ENCODE measurements at regions not wholly inside any gene's neighbourhood (a gene's known extent, or its start where the extent isn't known, plus 50 kb on each side); places are given as distances from the start of the nearest gene placed in this dataset.

DNA sequence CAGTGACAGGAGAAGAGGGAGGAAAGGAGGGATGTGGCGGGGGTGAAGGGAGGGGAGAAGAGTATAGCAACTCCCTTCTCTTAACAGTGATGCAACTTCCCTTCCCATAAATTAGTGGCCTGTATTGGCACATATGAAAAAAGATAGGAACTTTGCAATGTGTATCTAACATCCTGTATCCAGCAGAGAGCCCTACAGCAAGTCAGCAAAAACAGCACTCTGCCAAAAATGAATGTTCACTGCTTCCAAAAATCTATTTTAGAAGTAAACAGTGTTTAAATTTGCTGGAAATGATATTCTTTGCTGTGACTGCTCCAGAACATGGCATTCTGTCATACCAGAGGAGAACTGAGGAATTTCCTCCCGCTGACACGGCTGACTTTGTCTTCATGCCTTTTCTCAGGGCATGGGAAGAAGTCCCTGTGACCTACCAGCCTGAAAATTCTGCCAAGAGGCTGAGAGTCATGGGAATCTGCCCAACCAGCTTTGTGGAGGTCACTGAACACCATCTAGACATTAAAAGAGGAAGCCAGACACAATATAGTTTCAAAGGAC lies 343.4 kb upstream of the RASGEF1B start:
- Histone ChIP-seq H3K36me3 (ENCODE audit: control insufficient read depth, low read length) (no peaks in the 10 kb centered on the region), H3K9me2 (replicated peaks; ENCODE audit: control insufficient read depth, low read length) (no peaks in the 10 kb centered on the region), H3K27me3 (ENCODE audit: control insufficient read depth, low read length) (no peaks in the 10 kb centered on the region), H3K9me3 (ENCODE audit: control insufficient read depth, insufficient read depth, low read length) (no peaks in the 10 kb centered on the region), H4K20me1 (ENCODE audit: control insufficient read depth, insufficient read depth, low read depth, low read length) (no peaks in the 10 kb centered on the region), H3K4me3 (ENCODE audit: low read length) (no peak overlapping the region), H3K27ac (ENCODE audit: low read depth, low read length) (no peak overlapping the region), H3K4me2 (ENCODE audit: low read length) (no peak overlapping the region), H3K4me1 (ENCODE audit: control insufficient read depth, low read length) (no peaks in the 10 kb centered on the region), H3K79me2 (ENCODE audit: control insufficient read depth, low read length) (no peaks in the 10 kb centered on the region), H3F3A (ENCODE audit: control insufficient read depth, insufficient read depth) (no peaks in the 10 kb centered on the region)
- no peak for TF ChIP-seq EZH2phosphoT487 (IDR thresholded peaks at IDR 0.05; ENCODE audit: borderline replicate concordance, low read length)
- TF ChIP-seq, protein P1, sequence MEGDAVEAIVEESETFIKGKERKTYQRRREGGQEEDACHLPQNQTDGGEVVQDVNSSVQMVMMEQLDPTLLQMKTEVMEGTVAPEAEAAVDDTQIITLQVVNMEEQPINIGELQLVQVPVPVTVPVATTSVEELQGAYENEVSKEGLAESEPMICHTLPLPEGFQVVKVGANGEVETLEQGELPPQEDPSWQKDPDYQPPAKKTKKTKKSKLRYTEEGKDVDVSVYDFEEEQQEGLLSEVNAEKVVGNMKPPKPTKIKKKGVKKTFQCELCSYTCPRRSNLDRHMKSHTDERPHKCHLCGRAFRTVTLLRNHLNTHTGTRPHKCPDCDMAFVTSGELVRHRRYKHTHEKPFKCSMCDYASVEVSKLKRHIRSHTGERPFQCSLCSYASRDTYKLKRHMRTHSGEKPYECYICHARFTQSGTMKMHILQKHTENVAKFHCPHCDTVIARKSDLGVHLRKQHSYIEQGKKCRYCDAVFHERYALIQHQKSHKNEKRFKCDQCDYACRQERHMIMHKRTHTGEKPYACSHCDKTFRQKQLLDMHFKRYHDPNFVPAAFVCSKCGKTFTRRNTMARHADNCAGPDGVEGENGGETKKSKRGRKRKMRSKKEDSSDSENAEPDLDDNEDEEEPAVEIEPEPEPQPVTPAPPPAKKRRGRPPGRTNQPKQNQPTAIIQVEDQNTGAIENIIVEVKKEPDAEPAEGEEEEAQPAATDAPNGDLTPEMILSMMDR (IDR thresholded peaks at IDR 0.05; ENCODE audit: low read depth, low read length, poor library complexity, severe bottlenecking): no peak

DNA sequence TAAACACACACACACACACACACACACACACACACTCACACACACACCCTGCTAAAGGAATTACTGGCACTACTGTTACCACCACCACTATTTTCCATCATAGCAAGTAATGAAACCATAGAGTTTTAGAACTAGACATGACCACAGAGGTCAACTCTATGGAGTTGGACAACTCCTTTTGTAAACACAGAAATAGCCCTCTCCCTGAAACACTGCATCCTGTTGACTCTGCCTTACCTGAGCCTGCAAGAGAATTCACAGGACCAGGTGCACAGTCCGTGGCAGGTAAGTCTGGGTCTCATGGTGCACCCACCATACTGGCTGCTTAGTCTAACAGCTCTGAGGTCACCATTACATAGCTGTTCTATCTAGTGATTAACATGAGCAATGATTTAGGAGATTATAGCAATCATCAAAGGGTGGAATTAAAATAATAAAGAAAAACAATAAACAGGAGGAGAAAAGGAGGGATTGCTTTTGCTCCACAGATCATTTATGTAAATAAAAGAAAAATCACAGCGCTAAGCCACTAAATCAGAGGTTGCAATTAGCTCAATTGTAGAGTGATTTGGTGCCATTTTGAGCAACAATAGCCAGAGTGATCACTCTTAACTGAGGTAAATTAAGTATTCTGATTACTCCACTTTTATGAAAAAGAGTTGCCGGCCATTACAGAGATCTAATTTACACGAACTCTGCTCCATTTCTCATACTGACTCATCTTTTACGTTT lies 340.0 kb upstream of the RASGEF1B start:
- Histone ChIP-seq H3K27ac (ENCODE audit: low read depth, low read length) (no peak overlapping the region), H3K9me3 (ENCODE audit: control insufficient read depth, insufficient read depth, low read length) (no peaks in the 10 kb centered on the region), H3K9me2 (replicated peaks; ENCODE audit: control insufficient read depth, low read length) (no peaks in the 10 kb centered on the region), H3K27me3 (ENCODE audit: control insufficient read depth, low read length) (no peaks in the 10 kb centered on the region), H3K4me3 (ENCODE audit: low read length) (no peak overlapping the region), H3F3A (ENCODE audit: control insufficient read depth, insufficient read depth) (no peaks in the 10 kb centered on the region), H3K79me2 (ENCODE audit: control insufficient read depth, low read length) (no peaks in the 10 kb centered on the region), H4K20me1 (ENCODE audit: control insufficient read depth, insufficient read depth, low read depth, low read length) (no peaks in the 10 kb centered on the region), H3K4me1 (ENCODE audit: control insufficient read depth, low read length) (no peaks in the 10 kb centered on the region), H3K4me2 (ENCODE audit: low read length) (no peak overlapping the region), H3K36me3 (ENCODE audit: control insufficient read depth, low read length) (no peaks in the 10 kb centered on the region)
- TF ChIP-seq, protein P1 (IDR thresholded peaks at IDR 0.05; ENCODE audit: low read depth, low read length, poor library complexity, severe bottlenecking): no peak
- no peak for TF ChIP-seq EZH2phosphoT487 (IDR thresholded peaks at IDR 0.05; ENCODE audit: borderline replicate concordance, low read length)

DNA sequence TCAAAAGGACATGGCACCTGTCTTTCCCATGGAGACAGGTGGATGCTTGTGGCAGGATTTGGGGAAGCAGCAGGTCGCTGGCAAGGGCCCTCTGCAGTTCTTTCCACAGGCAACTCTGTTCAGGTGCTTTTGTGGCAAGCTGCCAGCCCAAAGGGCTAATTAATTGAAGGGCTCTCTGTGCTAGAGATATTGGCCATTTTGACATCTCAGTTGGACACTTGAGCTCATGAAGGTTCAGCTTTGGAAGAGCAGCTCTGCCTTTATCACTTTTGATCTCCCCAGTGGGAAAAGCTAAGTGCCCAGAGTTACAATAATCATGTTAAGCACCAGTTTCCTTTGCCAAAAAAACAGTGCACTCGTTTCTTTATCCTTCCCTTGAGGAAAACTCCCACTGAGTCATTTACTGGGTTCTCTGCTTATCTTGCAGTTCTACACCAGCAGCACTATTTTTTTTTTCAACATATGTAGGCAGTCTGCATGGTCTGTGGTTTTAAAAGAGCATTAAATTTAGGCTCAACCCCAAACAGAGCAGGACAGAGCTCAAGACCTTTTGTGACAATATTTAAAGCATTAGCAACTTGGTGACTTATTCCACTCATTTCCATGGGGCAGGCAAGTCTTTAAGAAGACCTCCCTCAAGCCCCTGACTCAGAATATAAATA lies 336.4 kb upstream of the RASGEF1B start:
- H4K20me1 ChIP-seq (ENCODE audit: control insufficient read depth, insufficient read depth, low read depth, low read length): no peaks in the 10 kb centered on the region
- H3K4me3 ChIP-seq (ENCODE audit: low read length): no peak overlapping the region
- TF ChIP-seq, protein P1 (IDR thresholded peaks at IDR 0.05; ENCODE audit: low read depth, low read length, poor library complexity, severe bottlenecking): no peak
- TF ChIP-seq EZH2phosphoT487 (IDR thresholded peaks at IDR 0.05; ENCODE audit: borderline replicate concordance, low read length): no peak
- H3K4me2 ChIP-seq (ENCODE audit: low read length): no peak overlapping the region
- no peaks in the 10 kb centered on the region for H3K79me2 ChIP-seq (ENCODE audit: control insufficient read depth, low read length)
- no peaks in the 10 kb centered on the region for H3F3A ChIP-seq (ENCODE audit: control insufficient read depth, insufficient read depth)
- no peaks in the 10 kb centered on the region for H3K9me2 ChIP-seq (replicated peaks; ENCODE audit: control insufficient read depth, low read length)
- H3K36me3 ChIP-seq (ENCODE audit: control insufficient read depth, low read length): no peaks in the 10 kb centered on the region
- H3K27me3 ChIP-seq (ENCODE audit: control insufficient read depth, low read length): no peaks in the 10 kb centered on the region
- no peaks in the 10 kb centered on the region for H3K4me1 ChIP-seq (ENCODE audit: control insufficient read depth, low read length)
- no peaks in the 10 kb centered on the region for H3K9me3 ChIP-seq (ENCODE audit: control insufficient read depth, insufficient read depth, low read length)
- H3K27ac ChIP-seq (ENCODE audit: low read depth, low read length): no peak overlapping the region

Measured in DOHH2 (cell line).